Caco-2 (cell line): ENCODE measurements at regions not wholly inside any gene's neighbourhood (a gene's known extent, or its start where the extent isn't known, plus 50 kb on each side); places are given as distances from the start of the nearest gene placed in this dataset.

Experiments
- BruUV-seq: library from RNA; stranded (reverse); fragments of 400-500 nt; replicated peaks from 2 replicates; lab custom pipeline; 2021; lab: Mats Ljungman, UMichigan
- CTCF ChIA-PET: fragments of 300-600 bp; sonication (Branson Sonifier 250); formaldehyde crosslinking; loops from one replicate; lab custom pipeline; 2022; ENCODE audit warnings: antibody characterized with exemption; lab: Charles Lee
- POLR2A ChIA-PET: fragments of 300-600 bp; sonication (Branson Sonifier 250); formaldehyde crosslinking; loops from one replicate; lab custom pipeline; 2022; ENCODE audit warnings: antibody characterized with exemption; lab: Charles Lee
- DNase-seq, 2 experiments: peaks; one replicate each; pipeline versions ENCODE4 v3.0.0 to v3.0.0-alpha.2; 2020 to 2022
- H3K27me3 ChIP-seq: replicated peaks from 2 replicates; pipeline ENCODE4 v1.6.0; 2011; ENCODE audit warnings: low read length; ENCODE audit not compliant: control insufficient read depth, insufficient read depth
- H3K36me3 ChIP-seq: 2 replicates; pipeline ENCODE4 v1.5.1; 2011; ENCODE audit warnings: low read length; ENCODE audit not compliant: control insufficient read depth, insufficient read depth
- H3K4me1 ChIP-seq: fragments of 250-450 bp; sonication (Bioruptor Pico); 2 replicates; pipeline ENCODE4 v1.5.1; 2020; ENCODE audit warnings: mild to moderate bottlenecking
- H3K4me3 ChIP-seq: 2 replicates; pipeline ENCODE4 v1.5.1; 2011; ENCODE audit warnings: low read depth, mild to moderate bottlenecking, control low read depth, low read length
- H3K9me3 ChIP-seq: fragments of 250-450 bp; sonication (Bioruptor Pico); 2 replicates; pipeline ENCODE4 v1.5.1; 2020; ENCODE audit warnings: mild to moderate bottlenecking, moderate library complexity
- H3K27ac Mint-ChIP-seq: one replicate; pipeline ENCODE4 v1.8.0; 2022; ENCODE audit warnings: mixed read lengths; ENCODE audit not compliant: unreplicated experiment
- H3K27me3 Mint-ChIP-seq: one replicate; pipeline ENCODE4 v1.8.0; 2022; ENCODE audit warnings: mixed read lengths; ENCODE audit not compliant: insufficient read depth, unreplicated experiment
- H3K36me3 Mint-ChIP-seq: one replicate; pipeline ENCODE4 v1.8.0; 2022; ENCODE audit warnings: mild to moderate bottlenecking, mixed read lengths; ENCODE audit not compliant: insufficient read depth, unreplicated experiment
- H3K4me1 Mint-ChIP-seq: one replicate; pipeline ENCODE4 v1.8.0; 2022; ENCODE audit warnings: low read depth, mixed read lengths; ENCODE audit not compliant: unreplicated experiment
- H3K4me3 Mint-ChIP-seq: one replicate; pipeline ENCODE4 v1.8.0; 2022; ENCODE audit warnings: mild to moderate bottlenecking, moderate library complexity, mixed read lengths; ENCODE audit not compliant: unreplicated experiment
- H3K9me3 Mint-ChIP-seq: one replicate; pipeline ENCODE4 v1.8.0; 2022; ENCODE audit warnings: mixed read lengths; ENCODE audit not compliant: unreplicated experiment
- intact Hi-C: fragments of 100-400 bp; cut with micrococcal nuclease; formaldehyde crosslinking; loops from one replicate; pipeline ENCODE4 v1.10.0; 2022; ENCODE audit not compliant: unreplicated experiment
- TF ChIP-seq, protein P1 (sequence below), 2 experiments: fragments of 200-600 bp in 1 of 2; IDR thresholded peaks; 1 replicate in 1 of 2; 2 replicates in 1 of 2; pipeline versions ENCODE4 v1.5.1 to v1.8.0; 2011 to 2022; ENCODE audit warnings: antibody characterized with exemption in 1 of 2, control low read depth in 1 of 2, inconsistent platforms in 1 of 2, low read depth in 1 of 2, low read length in 1 of 2, mild to moderate bottlenecking in 1 of 2, moderate library complexity in 1 of 2; ENCODE audit not compliant: insufficient read depth in 1 of 2, severe bottlenecking in 1 of 2, unreplicated experiment in 1 of 2

DNA sequence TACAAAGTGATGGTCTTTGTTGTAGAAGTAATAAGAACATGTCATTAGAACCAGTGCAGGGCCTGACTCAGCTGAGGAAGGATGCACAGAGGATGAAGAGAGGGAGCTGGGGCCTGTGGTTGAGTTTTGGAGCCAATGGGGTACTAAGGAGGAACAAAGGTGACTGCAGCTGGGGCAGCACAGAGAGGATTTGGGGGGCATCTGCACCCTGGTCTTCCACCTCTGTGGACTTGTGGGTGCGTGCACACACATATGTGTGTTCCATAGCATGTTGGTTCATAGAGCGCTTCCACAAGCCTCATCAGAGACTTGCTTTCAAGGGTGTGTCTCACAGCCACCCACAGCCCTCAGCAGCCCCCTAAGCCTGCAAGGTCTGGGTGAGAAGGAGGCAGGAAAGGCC is 650.3 kb upstream of the MGMT start:
- no peaks in the 10 kb centered on the region for H3K4me1 Mint-ChIP-seq
- no peaks in the 10 kb centered on the region for H3K27me3 ChIP-seq
- POLR2A ChIA-PET: no interaction called here
- CTCF ChIA-PET: no interaction called here
- BruUV-seq: no TSS peak
- H3K36me3 ChIP-seq: no peaks in the 10 kb centered on the region
- no peaks in the 10 kb centered on the region for H3K4me1 ChIP-seq
- no peak overlapping the region for H3K4me3 Mint-ChIP-seq
- H3K9me3 Mint-ChIP-seq: no peaks in the 10 kb centered on the region
- intact Hi-C loops: no loop called here
- H3K27ac Mint-ChIP-seq: no peak overlapping the region
- no peaks in the 10 kb centered on the region for H3K9me3 ChIP-seq
- DNase-seq: no peak
- TF ChIP-seq, protein P1, sequence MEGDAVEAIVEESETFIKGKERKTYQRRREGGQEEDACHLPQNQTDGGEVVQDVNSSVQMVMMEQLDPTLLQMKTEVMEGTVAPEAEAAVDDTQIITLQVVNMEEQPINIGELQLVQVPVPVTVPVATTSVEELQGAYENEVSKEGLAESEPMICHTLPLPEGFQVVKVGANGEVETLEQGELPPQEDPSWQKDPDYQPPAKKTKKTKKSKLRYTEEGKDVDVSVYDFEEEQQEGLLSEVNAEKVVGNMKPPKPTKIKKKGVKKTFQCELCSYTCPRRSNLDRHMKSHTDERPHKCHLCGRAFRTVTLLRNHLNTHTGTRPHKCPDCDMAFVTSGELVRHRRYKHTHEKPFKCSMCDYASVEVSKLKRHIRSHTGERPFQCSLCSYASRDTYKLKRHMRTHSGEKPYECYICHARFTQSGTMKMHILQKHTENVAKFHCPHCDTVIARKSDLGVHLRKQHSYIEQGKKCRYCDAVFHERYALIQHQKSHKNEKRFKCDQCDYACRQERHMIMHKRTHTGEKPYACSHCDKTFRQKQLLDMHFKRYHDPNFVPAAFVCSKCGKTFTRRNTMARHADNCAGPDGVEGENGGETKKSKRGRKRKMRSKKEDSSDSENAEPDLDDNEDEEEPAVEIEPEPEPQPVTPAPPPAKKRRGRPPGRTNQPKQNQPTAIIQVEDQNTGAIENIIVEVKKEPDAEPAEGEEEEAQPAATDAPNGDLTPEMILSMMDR (IDR thresholded peaks at IDR 0.05; ENCODE audit: insufficient read depth in 1 of 2, low read depth in 1 of 2, low read length in 1 of 2, severe bottlenecking in 1 of 2, unreplicated experiment in 1 of 2): no peak
- no peak overlapping the region for H3K4me3 ChIP-seq
- H3K36me3 Mint-ChIP-seq: no peaks in the 10 kb centered on the region
- H3K27me3 Mint-ChIP-seq: peaks cover 7% of the 10 kb centered on the region

DNA sequence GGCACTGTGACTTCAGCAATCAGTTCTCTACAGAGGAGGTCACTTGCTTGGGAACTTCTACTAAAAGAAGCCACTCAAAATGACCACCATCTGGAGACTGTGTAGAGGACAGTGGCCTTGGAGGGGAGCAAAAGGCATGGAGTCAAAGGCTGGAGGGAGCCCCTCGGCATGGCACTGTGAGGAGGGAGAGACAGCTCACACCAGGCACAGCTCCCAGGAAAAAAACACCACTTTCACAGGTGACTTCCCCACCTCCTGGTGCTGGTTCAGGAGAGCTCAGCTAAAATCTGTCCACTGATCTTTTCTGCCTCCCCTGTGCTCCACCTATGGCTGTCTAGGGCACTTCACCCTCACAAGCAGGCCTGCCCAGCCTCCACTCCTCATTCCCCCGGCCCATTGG is 649.4 kb upstream of the MGMT start:
- Histone ChIP-seq H3K36me3 (no peaks in the 10 kb centered on the region), H3K4me1 (no peaks in the 10 kb centered on the region), H3K27me3 (no peaks in the 10 kb centered on the region), H3K9me3 (no peaks in the 10 kb centered on the region), H3K4me3 (no peak overlapping the region)
- no peak overlapping the region for H3K27ac Mint-ChIP-seq
- CTCF ChIA-PET: no interaction called here
- no peaks in the 10 kb centered on the region for H3K4me1 Mint-ChIP-seq
- no peak overlapping the region for H3K4me3 Mint-ChIP-seq
- intact Hi-C loops: no loop called here
- POLR2A ChIA-PET: no interaction called here
- TF ChIP-seq, protein P1 (IDR thresholded peaks at IDR 0.05; ENCODE audit: insufficient read depth in 1 of 2, low read depth in 1 of 2, low read length in 1 of 2, severe bottlenecking in 1 of 2, unreplicated experiment in 1 of 2): no peak
- no TSS peak for BruUV-seq
- H3K36me3 Mint-ChIP-seq: no peaks in the 10 kb centered on the region
- no peaks in the 10 kb centered on the region for H3K9me3 Mint-ChIP-seq
- DNase-seq: no peak
- peaks cover 12% of the 10 kb centered on the region for H3K27me3 Mint-ChIP-seq

DNA sequence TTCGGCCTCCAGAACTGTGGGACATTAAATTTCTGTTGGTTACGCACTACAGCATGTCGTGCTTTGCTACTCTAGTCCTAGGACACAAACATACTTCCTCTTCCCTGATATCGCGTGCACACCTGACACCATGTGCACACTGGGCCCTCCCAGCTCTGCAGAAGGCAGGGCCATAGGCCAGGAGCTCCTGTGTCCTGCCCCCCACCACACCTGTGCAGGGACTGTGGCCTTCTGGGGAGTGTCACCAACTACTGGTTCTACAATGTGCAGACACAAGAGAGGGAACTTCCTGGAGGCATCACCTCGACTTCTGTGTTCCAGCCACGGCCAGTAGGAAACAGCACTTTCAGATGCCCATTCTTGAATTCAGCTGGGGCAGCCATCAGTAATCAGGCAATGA is 646.4 kb upstream of the MGMT start:
- DNase-seq: no peak
- Mint-ChIP-seq H3K9me3 (no peaks in the 10 kb centered on the region), H3K4me3 (no peak overlapping the region), H3K4me1 (no peaks in the 10 kb centered on the region), H3K27me3 (peaks cover 29% of the 10 kb centered on the region), H3K27ac (no peak overlapping the region), H3K36me3 (no peaks in the 10 kb centered on the region)
- ChIA-PET CTCF (no interaction called here), POLR2A (no interaction called here)
- intact Hi-C loops: no loop called here
- Histone ChIP-seq H3K4me1 (no peaks in the 10 kb centered on the region), H3K9me3 (no peaks in the 10 kb centered on the region), H3K27me3 (no peaks in the 10 kb centered on the region), H3K4me3 (no peak overlapping the region), H3K36me3 (no peaks in the 10 kb centered on the region)
- no TSS peak for BruUV-seq
- TF ChIP-seq, protein P1 (IDR thresholded peaks at IDR 0.05; ENCODE audit: insufficient read depth in 1 of 2, low read depth in 1 of 2, low read length in 1 of 2, severe bottlenecking in 1 of 2, unreplicated experiment in 1 of 2): no peak
